IMR-90 (cell line): ENCODE measurements at regions not wholly inside any gene's neighbourhood (a gene's known extent, or its start where the extent isn't known, plus 50 kb on each side); places are given as distances from the start of the nearest gene placed in this dataset.
A peak's percentile ranks its signal among the peaks of the same experiment; 100 is the strongest.

Source experiments
- ATAC-seq: fragments of 200-7000 bp; cut with Tn5 transposase; 2 replicates; pipeline ENCODE4 v1.9.1; 2020; ENCODE audit warnings: low read depth, mild to moderate bottlenecking, moderate library complexity
- BruUV-seq: library from RNA; stranded (reverse); fragments of 400-500 nt; replicated peaks from 2 replicates; lab custom pipeline; 2021; lab: Mats Ljungman, UMichigan
- CTCF ChIA-PET: fragments of 300-600 bp; formaldehyde crosslinking; extraction: SDS; loops from one replicate; lab custom pipeline; 2021; ENCODE audit warnings: antibody characterized with exemption; lab: Yijun Ruan, JAX
- POLR2A ChIA-PET: fragments of 300-600 bp; sonication (Branson Sonifier 250); formaldehyde crosslinking; loops from one replicate; lab custom pipeline; 2022; ENCODE audit warnings: antibody characterized with exemption; ENCODE audit not compliant: unreplicated experiment; lab: Charles Lee
- DNase-seq: peaks from one replicate; pipeline ENCODE4 v3.0.0; 2013
- H2AFZ ChIP-seq: replicated peaks from 2 replicates; pipeline ENCODE3; 2013; ENCODE audit warnings: low read length, mild to moderate bottlenecking; ENCODE audit not compliant: poor library complexity
- H2AK5ac ChIP-seq: 2 replicates; pipeline ENCODE4 v1.6.1; 2013; ENCODE audit warnings: low read depth, low read length, inconsistent platforms
- H2AK9ac ChIP-seq: replicated peaks from 2 replicates; pipeline ENCODE3; 2013; ENCODE audit warnings: mild to moderate bottlenecking, low read depth, low read length, moderate library complexity; ENCODE audit not compliant: poor library complexity
- H2BK120ac ChIP-seq: 2 replicates; pipeline ENCODE4 v1.6.1; 2013; ENCODE audit warnings: low read depth, low read length, inconsistent platforms
- H2BK15ac ChIP-seq: 3 replicates; pipeline ENCODE4 v1.6.1; 2013; ENCODE audit warnings: low read depth, low read length, inconsistent platforms
- H2BK20ac ChIP-seq: 2 replicates; pipeline ENCODE4 v1.6.1; 2013; ENCODE audit warnings: low read depth, mild to moderate bottlenecking, inconsistent platforms, low read length, moderate library complexity
- H2BK5ac ChIP-seq: 2 replicates; pipeline ENCODE4 v1.6.1; 2013; ENCODE audit warnings: mild to moderate bottlenecking, low read depth, low read length, inconsistent platforms; ENCODE audit not compliant: poor library complexity, severe bottlenecking
- H3K14ac ChIP-seq: replicated peaks from 2 replicates; pipeline ENCODE4 v1.6.1; 2013; ENCODE audit warnings: low read depth, low read length, inconsistent platforms
- H3K18ac ChIP-seq: 2 replicates; pipeline ENCODE4 v1.6.1; 2013; ENCODE audit warnings: low read depth, low read length, control low read depth
- H3K23ac ChIP-seq: 2 replicates; pipeline ENCODE4 v1.6.1; 2013; ENCODE audit warnings: low read depth, low read length, inconsistent platforms
- H3K27ac ChIP-seq: 2 replicates; pipeline ENCODE4 v1.5.1; 2013; ENCODE audit warnings: mild to moderate bottlenecking, control low read depth, low read length; ENCODE audit not compliant: insufficient read depth
- H3K27me3 ChIP-seq: 2 replicates; pipeline ENCODE4 v1.6.1; 2013; ENCODE audit warnings: low read length; ENCODE audit not compliant: control insufficient read depth, insufficient read depth
- H3K36me3 ChIP-seq: 2 replicates; pipeline ENCODE4 v1.6.1; 2013; ENCODE audit warnings: low read length, mixed read lengths; ENCODE audit not compliant: control insufficient read depth, insufficient read depth
- H3K4ac ChIP-seq: 2 replicates; pipeline ENCODE4 v1.6.1; 2013; ENCODE audit warnings: low read depth, low read length, inconsistent platforms
- H3K4me1 ChIP-seq: 2 replicates; pipeline ENCODE4 v1.6.1; 2013; ENCODE audit warnings: low read length, mixed read lengths; ENCODE audit not compliant: control insufficient read depth, insufficient read depth
- H3K4me2 ChIP-seq: 2 replicates; pipeline ENCODE4 v1.6.1; 2013; ENCODE audit warnings: low read depth, mild to moderate bottlenecking, control low read depth, low read length, moderate library complexity
- H3K4me3 ChIP-seq: 2 replicates; pipeline ENCODE4 v1.5.1; 2013; ENCODE audit warnings: low read depth, mild to moderate bottlenecking, control low read depth, low read length, moderate library complexity; ENCODE audit not compliant: insufficient read depth
- H3K56ac ChIP-seq: 2 replicates; pipeline ENCODE4 v1.6.1; 2013; ENCODE audit warnings: low read length, inconsistent platforms; ENCODE audit not compliant: insufficient read depth; ENCODE audit errors: extremely low read depth
- H3K79me1 ChIP-seq, 2 experiments: 2 replicates each; pipeline ENCODE4 v1.6.1; 2013; ENCODE audit warnings: low read length in 2 of 2, inconsistent platforms in 1 of 2, low read depth in 1 of 2
- H3K9ac ChIP-seq: 2 replicates; pipeline ENCODE4 v1.6.1; 2013; ENCODE audit warnings: low read depth, low read length, control low read depth
- H3K9me1 ChIP-seq: 2 replicates; pipeline ENCODE4 v1.6.1; 2013; ENCODE audit warnings: low read length, inconsistent platforms; ENCODE audit not compliant: insufficient read depth
- H3K9me3 ChIP-seq: 2 replicates; pipeline ENCODE4 v1.6.1; 2013; ENCODE audit warnings: low read length; ENCODE audit not compliant: control insufficient read depth, insufficient read depth
- H4K20me1 ChIP-seq: 2 replicates; pipeline ENCODE4 v1.6.1; 2013; ENCODE audit warnings: low read length, inconsistent platforms; ENCODE audit not compliant: insufficient read depth
- H4K5ac ChIP-seq: 2 replicates; pipeline ENCODE4 v1.6.1; 2013; ENCODE audit warnings: mild to moderate bottlenecking, low read depth, low read length, control low read depth
- H4K8ac ChIP-seq, 2 experiments: 2 replicates each; pipeline ENCODE4 v1.6.1; 2013; ENCODE audit warnings: low read depth in 2 of 2, low read length in 2 of 2, control low read depth in 1 of 2, inconsistent platforms in 1 of 2
- H4K91ac ChIP-seq: 2 replicates; pipeline ENCODE4 v1.6.1; 2013; ENCODE audit warnings: low read depth, low read length, inconsistent platforms; ENCODE audit not compliant: insufficient read depth
- MAZ ChIP-seq: IDR thresholded peaks from 2 replicates; pipeline ENCODE4 v1.6.1; 2012; ENCODE audit warnings: low read depth, mild to moderate bottlenecking, low read length, improper control_type of control experiment, moderate library complexity, borderline replicate concordance
- WGBS, 2 experiments: methylation state at CpG; one replicate each; pipeline versions ENCODE4 v1.1.5 to v1.1.7; 2013; ENCODE audit warnings: missing lambda C conversion rate in 2 of 2; ENCODE audit not compliant: insufficient read length in 1 of 2; ENCODE audit errors: extremely low coverage in 2 of 2; 5-methylcytosine and 5-hydroxymethylcytosine counted together
- dilution Hi-C: fragments of 300-500 bp; cut with HindIII; formaldehyde crosslinking; loops from one replicate; pipeline ENCODE4 v1.14.3; 2018; ENCODE audit warnings: low sequenced_read_pairs; ENCODE audit not compliant: unreplicated experiment
- in situ Hi-C: fragments of 300-500 bp; cut with MboI; formaldehyde crosslinking; loops from 3 replicates; pipeline ENCODE4 v1.14.3; 2019; ENCODE audit warnings: low sequenced_read_pairs, inconsistent platforms, mixed read lengths
- intact Hi-C: fragments of 100-400 bp; cut with micrococcal nuclease; formaldehyde crosslinking; loops from 2 replicates; pipeline ENCODE4 v1.10.0; 2022

DNA sequence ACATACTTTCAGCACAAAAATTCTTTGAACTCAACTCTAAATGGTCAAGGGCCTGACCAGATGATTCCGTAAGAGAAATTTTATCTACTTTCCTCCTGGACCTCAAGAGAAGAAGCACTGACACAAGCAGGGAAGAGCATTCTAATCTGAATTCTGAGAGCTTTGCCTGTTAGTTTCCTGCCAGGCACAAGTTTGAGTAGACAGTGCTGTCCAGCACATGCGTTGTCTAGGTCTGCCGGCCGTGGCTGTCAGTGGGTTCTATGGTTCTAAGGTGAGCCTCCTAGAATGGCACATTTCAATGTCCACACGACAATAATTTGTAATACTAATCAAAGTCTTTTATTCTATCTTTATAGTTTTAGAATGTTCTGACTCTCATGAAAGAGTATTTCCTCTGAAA lies 91.9 kb downstream of the RFPL4B start:
- BruUV-seq: no TSS peak
- no peak for ATAC-seq
- in situ Hi-C loops: no loop called here
- ChIA-PET POLR2A (no interaction called here), CTCF (no interaction called here)
- Histone ChIP-seq H2AK5ac (no peak overlapping the region), H3K9ac (no peak overlapping the region), H2BK120ac (no peak overlapping the region), H3K14ac (no peak overlapping the region), H4K5ac (no peak overlapping the region), H3K18ac (no peak overlapping the region), H3K79me1 (no peaks in the 10 kb centered on the region), H3K4me1 (no peaks in the 10 kb centered on the region), H2BK15ac (no peak overlapping the region), H3K56ac (no peak overlapping the region), H3K4me3 (no peak overlapping the region), H3K9me1 (no peaks in the 10 kb centered on the region), H4K8ac (no peak overlapping the region), H2AK9ac (no peak overlapping the region), H3K27me3 (no peaks in the 10 kb centered on the region), H3K27ac (no peak overlapping the region), H3K4ac (no peak overlapping the region), H3K4me2 (no peak overlapping the region), H3K9me3 (no peaks in the 10 kb centered on the region), H4K20me1 (no peaks in the 10 kb centered on the region), H3K36me3 (no peaks in the 10 kb centered on the region), H2AFZ (peak overlapping the region; percentile 29), H2BK20ac (no peak overlapping the region), H3K23ac (no peak overlapping the region), H4K91ac (no peak overlapping the region), H2BK5ac (no peak overlapping the region)
- no CpG with 5 or more reads among the region's 5 CpGs for whole genome bisulfite sequencing, 2 experiments
- no peak for TF ChIP-seq MAZ
- no peak for DNase-seq
- intact Hi-C loops: no loop called here
- dilution Hi-C loops: no loop called here
